OCI-LY3 (cell line): ENCODE measurements at regions not wholly inside any gene's neighbourhood (a gene's known extent, or its start where the extent isn't known, plus 50 kb on each side); places are given as distances from the start of the nearest gene placed in this dataset.

Source experiments
- CTCF ChIP-seq: fragments of 200-600, 300-600 bp; sonication (generic); IDR thresholded peaks from 2 replicates; pipeline ENCODE4 v1.5.1; 2014; ENCODE audit warnings: antibody characterized with exemption, low read length, low read depth
- EZH2phosphoT487 ChIP-seq: fragments of 200-600 bp; shearing (Covaris generic); IDR thresholded peaks from 2 replicates; pipeline ENCODE4 v1.6.1; 2018; ENCODE audit warnings: antibody characterized with exemption, mixed run types, low read depth

DNA sequence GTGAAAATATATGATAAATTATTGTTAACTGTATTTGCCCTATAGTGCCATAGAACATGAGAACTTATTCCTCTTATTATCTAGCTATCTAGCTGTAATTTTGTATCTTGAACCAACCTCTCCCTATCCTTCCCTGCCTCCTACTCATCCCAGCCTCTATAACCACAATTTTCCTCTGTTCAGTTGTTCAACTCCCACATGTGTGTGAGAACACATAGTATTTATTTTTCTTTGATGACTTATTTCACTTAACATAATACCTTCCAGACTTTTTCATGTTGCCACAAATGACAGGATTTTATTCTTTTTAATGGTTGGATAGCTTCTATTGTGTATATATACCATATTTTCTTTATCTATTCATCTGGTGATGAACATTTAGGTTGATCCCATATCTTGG lies 85.4 kb upstream of the SUCLG2 start:
- TF ChIP-seq CTCF (no peak), EZH2phosphoT487 (no peak)
